Keratinocyte (primary cell): ENCODE measurements at regions not wholly inside any gene's neighbourhood (a gene's known extent, or its start where the extent isn't known, plus 50 kb on each side); places are given as distances from the start of the nearest gene placed in this dataset.

ENCODE experiments used
- DNase-seq: peaks from one replicate; pipeline ENCODE4 v3.0.0-alpha.2; 2011; ENCODE audit warnings: low read depth, missing footprints, low spot score
- FAIRE-seq: peaks from 2 replicates; lab custom pipeline; 2011; peaks lifted over from hg19 to GRCh38; lab: Jason Lieb, UNC
- H2AFZ ChIP-seq: 2 replicates; pipeline ENCODE4 v1.6.0; 2012; ENCODE audit warnings: low read length, control low read depth, inconsistent platforms; ENCODE audit not compliant: control insufficient read depth
- H3K27ac ChIP-seq: 2 replicates; pipeline ENCODE4 v1.5.1; 2011; ENCODE audit warnings: low read length; ENCODE audit not compliant: control insufficient read depth, insufficient read depth
- H3K27me3 ChIP-seq: 3 replicates; pipeline ENCODE4 v1.6.0; 2011; ENCODE audit warnings: low read length; ENCODE audit not compliant: control insufficient read depth, insufficient read depth; ENCODE audit errors: extremely low read depth
- H3K36me3 ChIP-seq, 2 experiments: 2 replicates in 1 of 2; 3 replicates in 1 of 2; pipeline ENCODE4 v1.5.1; 2011; ENCODE audit warnings: low read length in 2 of 2, mild to moderate bottlenecking in 1 of 2; ENCODE audit not compliant: control insufficient read depth in 2 of 2, insufficient read depth in 2 of 2; ENCODE audit errors: extremely low read depth in 1 of 2
- H3K4me1 ChIP-seq: 3 replicates; pipeline ENCODE4 v1.5.1; 2011; ENCODE audit warnings: low read length; ENCODE audit not compliant: control insufficient read depth, insufficient read depth; ENCODE audit errors: extremely low read depth
- H3K4me2 ChIP-seq: 3 replicates; pipeline ENCODE4 v1.6.0; 2011; ENCODE audit warnings: low read depth, low read length; ENCODE audit not compliant: control insufficient read depth, insufficient read depth; ENCODE audit errors: extremely low read depth
- H3K4me3 ChIP-seq, 3 experiments: fragments of 200-600 bp in 1 of 3; sonication (generic) in 1 of 3; 2 replicates in 2 of 3; 3 replicates in 1 of 3; pipeline ENCODE4 v1.5.1; 2011 to 2016; ENCODE audit warnings: low read length in 3 of 3, mild to moderate bottlenecking in 3 of 3, control low read depth in 2 of 3, inconsistent platforms in 1 of 3, low read depth in 1 of 3, mixed read lengths in 1 of 3, mixed run types in 1 of 3, moderate library complexity in 1 of 3; ENCODE audit not compliant: control insufficient read depth in 2 of 3, insufficient read depth in 2 of 3; ENCODE audit errors: extremely low read depth in 1 of 3
- H3K79me2 ChIP-seq: 2 replicates; pipeline ENCODE4 v1.6.0; 2012; ENCODE audit warnings: low read length; ENCODE audit not compliant: control insufficient read depth, insufficient read depth
- H3K9ac ChIP-seq: 3 replicates; pipeline ENCODE4 v1.6.0; 2011; ENCODE audit warnings: low read length; ENCODE audit not compliant: control insufficient read depth, insufficient read depth; ENCODE audit errors: extremely low read depth
- H3K9me1 ChIP-seq: 3 replicates; pipeline ENCODE4 v1.6.0; 2011; ENCODE audit warnings: low read length; ENCODE audit not compliant: control insufficient read depth, insufficient read depth; ENCODE audit errors: extremely low read depth
- H3K9me3 ChIP-seq: 2 replicates; pipeline ENCODE4 v1.5.1; 2012; ENCODE audit warnings: low read depth, low read length; ENCODE audit not compliant: control insufficient read depth
- H4K20me1 ChIP-seq: 3 replicates; pipeline ENCODE4 v1.6.0; 2011; ENCODE audit warnings: low read length; ENCODE audit not compliant: control insufficient read depth, insufficient read depth; ENCODE audit errors: extremely low read depth
- EZH2 ChIP-seq: IDR thresholded peaks from one replicate; pipeline ENCODE4 v1.6.1; 2012; ENCODE audit warnings: inconsistent platforms, mild to moderate bottlenecking, low read length, moderate library complexity
- dilution Hi-C: fragments of 300-500 bp; cut with MboI; formaldehyde crosslinking; loops from one replicate; pipeline ENCODE4 v1.7.0; 2020; ENCODE audit warnings: low sequenced_read_pairs; ENCODE audit not compliant: extremely low pct_ligation_motif_present
- TF ChIP-seq, protein P1 (sequence below), 3 experiments: IDR thresholded peaks in 1 of 3; conservative IDR thresholded peaks in 1 of 3; optimal IDR thresholded peaks in 1 of 3; 2 replicates in 2 of 3; 3 replicates in 1 of 3; pipeline versions ENCODE3 to v1.5.1; 2011; ENCODE audit warnings: low read length in 3 of 3, mild to moderate bottlenecking in 3 of 3, moderate library complexity in 2 of 3, control low read depth in 1 of 3, inconsistent platforms in 1 of 3; ENCODE audit not compliant: insufficient read depth in 2 of 3; ENCODE audit errors: extremely low read depth in 1 of 3

DNA sequence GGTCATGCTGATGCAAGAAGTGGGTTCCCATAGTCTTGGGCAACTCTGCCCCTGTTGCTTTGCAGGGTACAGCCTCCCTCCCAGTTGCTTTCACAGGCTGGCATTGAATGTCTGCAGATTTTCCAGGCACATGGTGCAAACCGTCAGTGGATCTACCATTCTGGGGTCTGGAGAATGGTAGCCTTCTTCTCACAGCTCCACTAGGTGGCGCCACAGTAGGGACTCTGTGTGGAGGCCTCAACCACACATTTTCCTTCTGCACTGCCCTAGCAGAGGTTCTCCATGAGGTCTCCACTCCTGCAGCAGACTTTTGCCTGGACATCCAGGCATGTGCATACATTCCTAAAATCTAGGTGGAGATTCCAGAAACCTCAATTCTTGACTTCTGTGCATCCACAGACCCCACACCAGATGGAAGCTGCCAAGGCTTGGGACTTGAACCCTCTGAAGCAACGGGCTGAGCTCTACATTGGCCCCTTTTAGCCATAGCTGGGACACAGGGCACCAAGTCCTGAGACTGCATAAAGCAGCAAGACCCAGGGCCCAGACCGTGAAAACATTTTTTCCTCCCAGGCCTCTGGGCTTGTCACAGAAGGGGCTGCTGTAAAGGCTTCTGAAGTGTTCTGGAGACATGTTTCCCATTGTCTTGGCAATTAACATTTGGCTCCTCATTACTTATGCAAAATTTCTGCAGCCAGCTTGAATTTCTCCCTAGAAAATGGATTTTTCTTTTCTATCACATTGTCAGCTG lies 466.2 kb upstream of the PBX1 start:
- dilution Hi-C loops = no loop called here
- no peak overlapping the region for H3K4me2 ChIP-seq
- no peak for TF ChIP-seq EZH2
- TF ChIP-seq, protein P1, sequence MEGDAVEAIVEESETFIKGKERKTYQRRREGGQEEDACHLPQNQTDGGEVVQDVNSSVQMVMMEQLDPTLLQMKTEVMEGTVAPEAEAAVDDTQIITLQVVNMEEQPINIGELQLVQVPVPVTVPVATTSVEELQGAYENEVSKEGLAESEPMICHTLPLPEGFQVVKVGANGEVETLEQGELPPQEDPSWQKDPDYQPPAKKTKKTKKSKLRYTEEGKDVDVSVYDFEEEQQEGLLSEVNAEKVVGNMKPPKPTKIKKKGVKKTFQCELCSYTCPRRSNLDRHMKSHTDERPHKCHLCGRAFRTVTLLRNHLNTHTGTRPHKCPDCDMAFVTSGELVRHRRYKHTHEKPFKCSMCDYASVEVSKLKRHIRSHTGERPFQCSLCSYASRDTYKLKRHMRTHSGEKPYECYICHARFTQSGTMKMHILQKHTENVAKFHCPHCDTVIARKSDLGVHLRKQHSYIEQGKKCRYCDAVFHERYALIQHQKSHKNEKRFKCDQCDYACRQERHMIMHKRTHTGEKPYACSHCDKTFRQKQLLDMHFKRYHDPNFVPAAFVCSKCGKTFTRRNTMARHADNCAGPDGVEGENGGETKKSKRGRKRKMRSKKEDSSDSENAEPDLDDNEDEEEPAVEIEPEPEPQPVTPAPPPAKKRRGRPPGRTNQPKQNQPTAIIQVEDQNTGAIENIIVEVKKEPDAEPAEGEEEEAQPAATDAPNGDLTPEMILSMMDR (optimal IDR thresholded peaks at IDR 0.05 in 1 of 3, IDR thresholded peaks at IDR 0.05 in 1 of 3, conservative IDR thresholded peaks at IDR 0.05 in 1 of 3; ENCODE audit: extremely low read depth in 1 of 3, insufficient read depth in 2 of 3, low read length in 3 of 3) = no peak
- no peaks in the 10 kb centered on the region for H3K79me2 ChIP-seq
- no peaks in the 10 kb centered on the region for H3K9me3 ChIP-seq
- H2AFZ ChIP-seq = no peak overlapping the region
- no peaks in the 10 kb centered on the region for H3K36me3 ChIP-seq
- FAIRE-seq (no peak), DNase-seq (no peak)
- H3K4me1 ChIP-seq = no peaks in the 10 kb centered on the region
- no peak overlapping the region for H3K4me3 ChIP-seq
- H3K27ac ChIP-seq = no peak overlapping the region
- no peaks in the 10 kb centered on the region for H3K9me1 ChIP-seq
- H4K20me1 ChIP-seq = no peaks in the 10 kb centered on the region
- H3K9ac ChIP-seq = no peak overlapping the region
- H3K27me3 ChIP-seq = no peaks in the 10 kb centered on the region

DNA sequence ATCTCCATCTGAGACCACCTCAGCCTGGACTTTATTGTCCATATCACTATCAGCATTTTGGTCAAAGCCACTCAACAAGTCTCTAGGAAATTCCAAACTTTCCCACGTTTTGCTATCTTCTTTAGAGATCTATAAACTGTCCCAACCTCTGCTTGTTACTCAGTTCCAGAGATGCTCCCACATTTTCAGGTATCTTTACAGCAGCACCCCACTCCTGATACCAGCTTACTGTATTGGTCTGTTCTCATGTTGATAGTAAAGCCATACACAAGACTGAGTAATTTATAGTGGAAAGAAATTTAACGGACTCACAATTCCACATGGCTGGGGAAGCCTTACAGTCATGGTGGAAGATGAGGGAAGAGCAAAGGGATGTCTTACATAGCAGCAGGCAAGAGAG lies 465.4 kb upstream of the PBX1 start:
- Histone ChIP-seq H4K20me1 (no peaks in the 10 kb centered on the region), H3K4me1 (no peaks in the 10 kb centered on the region), H3K79me2 (no peaks in the 10 kb centered on the region), H2AFZ (no peak overlapping the region), H3K9me3 (no peaks in the 10 kb centered on the region), H3K4me2 (no peak overlapping the region), H3K9ac (no peak overlapping the region), H3K9me1 (no peaks in the 10 kb centered on the region), H3K27ac (no peak overlapping the region), H3K27me3 (no peaks in the 10 kb centered on the region), H3K36me3 (no peaks in the 10 kb centered on the region), H3K4me3 (no peak overlapping the region)
- TF ChIP-seq, protein P1 (optimal IDR thresholded peaks at IDR 0.05 in 1 of 3, IDR thresholded peaks at IDR 0.05 in 1 of 3, conservative IDR thresholded peaks at IDR 0.05 in 1 of 3; ENCODE audit: extremely low read depth in 1 of 3, insufficient read depth in 2 of 3, low read length in 3 of 3) = no peak
- TF ChIP-seq EZH2 = no peak
- FAIRE-seq (no peak), DNase-seq (no peak)
- dilution Hi-C loops = no loop called here
